Thymus (tissue), 11 donors: ENCODE measurements at regions not wholly inside any gene's neighbourhood (a gene's known extent, or its start where the extent isn't known, plus 50 kb on each side); places are given as distances from the start of the nearest gene placed in this dataset.
A peak's percentile ranks its signal among the peaks of the same experiment; 100 is the strongest.

Source experiments
- DNase-seq, 9 donors: peaks; one replicate each; pipeline ENCODE4 v3.0.0-alpha.2; 2013; ENCODE audit warnings: low spot score in 9 of 9, low read depth in 6 of 9, missing footprints in 1 of 9
- H3K27ac ChIP-seq, 2 donors: one replicate each; pipeline ENCODE4 v1.5.1; 2013; ENCODE audit warnings: control low read depth in 1 of 2, low read depth in 1 of 2, low read length in 1 of 2, mild to moderate bottlenecking in 1 of 2, moderate library complexity in 1 of 2
- H3K27me3 ChIP-seq, 2 donors: one replicate each; pipeline ENCODE4 v1.5.1; 2013; ENCODE audit warnings: low read length in 1 of 2; ENCODE audit not compliant: control insufficient read depth in 2 of 2, insufficient read depth in 1 of 2
- H3K36me3 ChIP-seq, 2 donors: one replicate each; pipeline ENCODE4 v1.5.1; 2013; ENCODE audit warnings: low read length in 1 of 2, mild to moderate bottlenecking in 1 of 2, moderate library complexity in 1 of 2; ENCODE audit not compliant: control insufficient read depth in 2 of 2, insufficient read depth in 2 of 2
- H3K4me1 ChIP-seq, 2 donors: one replicate each; pipeline ENCODE4 v1.5.1; 2013; ENCODE audit warnings: low read length in 2 of 2; ENCODE audit not compliant: control insufficient read depth in 2 of 2, insufficient read depth in 2 of 2
- H3K4me3 ChIP-seq, 2 donors: one replicate each; pipeline ENCODE4 v1.5.1; 2013; ENCODE audit warnings: low read length in 2 of 2, control low read depth in 1 of 2, mild to moderate bottlenecking in 1 of 2
- H3K9me3 ChIP-seq, 2 donors: one replicate each; pipeline ENCODE4 v1.5.1; 2013; ENCODE audit warnings: low read length in 1 of 2, mild to moderate bottlenecking in 1 of 2; ENCODE audit not compliant: control insufficient read depth in 2 of 2, insufficient read depth in 1 of 2
- WGBS: extraction: QIAGEN DNeasy Blood & Tissue Kit; methylation state at CpG from one replicate; pipeline ENCODE4 v1.1.7; 2013; 5-methylcytosine and 5-hydroxymethylcytosine counted together
- donor health status: healthy.

GRCh38 chr3:35849496-35849895 lies 210.2 kb downstream of the ARPP21 start:
- Histone ChIP-seq H3K36me3 (no peaks in the 10 kb centered on the region), H3K27me3 (no peaks in the 10 kb centered on the region), H3K4me1 (no peaks in the 10 kb centered on the region), H3K4me3 (no peak overlapping the region), H3K9me3 (no peaks in the 10 kb centered on the region), H3K27ac (no peak overlapping the region)
- DNase-seq = no peak
- 98% methylated on average over 4 of the region's 4 CpGs for WGBS

DNA sequence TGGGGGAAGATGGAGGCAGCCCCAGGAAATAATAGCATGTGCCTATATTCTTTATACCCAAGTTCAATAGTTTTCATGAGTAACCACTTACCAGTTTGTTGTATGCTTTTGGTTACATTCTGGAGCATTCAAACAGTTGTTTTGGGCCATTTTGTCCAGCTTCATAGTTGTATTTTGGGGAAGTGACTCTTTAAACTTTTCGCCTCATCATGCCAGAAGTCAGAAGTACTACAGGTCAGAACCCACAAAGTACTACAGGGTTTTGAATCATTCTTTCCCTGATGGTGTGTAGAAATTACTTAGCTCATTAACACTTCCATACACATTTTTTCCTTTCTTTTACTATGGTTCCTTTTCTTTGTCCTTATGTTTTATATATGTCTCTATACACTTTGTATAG lies 210.6 kb downstream of the ARPP21 start:
- H3K4me1 ChIP-seq = no peaks in the 10 kb centered on the region
- H3K4me3 ChIP-seq = no peak overlapping the region
- DNase-seq = no peak
- H3K36me3 ChIP-seq = no peaks in the 10 kb centered on the region
- H3K27ac ChIP-seq = no peak overlapping the region
- H3K9me3 ChIP-seq = no peaks in the 10 kb centered on the region
- H3K27me3 ChIP-seq = no peaks in the 10 kb centered on the region
- WGBS = 98% methylated on average over 1 of the region's 1 CpG

DNA sequence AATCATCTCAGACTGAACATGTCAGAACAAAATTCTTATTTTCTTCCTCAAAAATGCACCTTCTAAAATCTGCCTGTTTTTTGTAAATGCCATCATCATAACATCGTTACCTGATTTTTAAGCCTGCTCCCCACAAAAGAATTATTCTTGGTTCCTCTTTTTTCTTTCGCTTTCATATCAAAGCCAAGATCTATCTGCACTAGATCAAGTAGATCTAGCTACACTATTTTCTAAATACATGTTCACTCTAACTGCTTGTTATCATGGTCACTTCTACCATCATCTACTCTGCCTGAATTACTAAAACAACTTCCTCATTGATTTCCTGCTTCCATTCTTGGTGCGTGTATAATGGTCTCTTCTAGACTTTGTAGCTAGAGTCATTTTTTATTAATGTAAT lies 217.7 kb downstream of the ARPP21 start:
- Histone ChIP-seq H3K27ac (no peak overlapping the region), H3K27me3 (no peaks in the 10 kb centered on the region), H3K36me3 (no peaks in the 10 kb centered on the region), H3K9me3 (no peaks in the 10 kb centered on the region), H3K4me1 (no peaks in the 10 kb centered on the region), H3K4me3 (no peak overlapping the region)
- 21% methylated on average over 3 of the region's 3 CpGs for WGBS
- DNase-seq = peak in 1 of 9 donors; percentile 1

- 97% methylated on average over 4 of the region's 4 CpGs for WGBS
- Histone ChIP-seq H3K27me3 (no peaks in the 10 kb centered on the region), H3K36me3 (no peaks in the 10 kb centered on the region), H3K9me3 (no peaks in the 10 kb centered on the region), H3K27ac (no peak overlapping the region), H3K4me3 (no peak overlapping the region), H3K4me1 (no peaks in the 10 kb centered on the region)
- DNase-seq = no peak
These were observed 222.7 kb downstream of the ARPP21 start for GRCh38 chr3:35862057-35862456.

DNA sequence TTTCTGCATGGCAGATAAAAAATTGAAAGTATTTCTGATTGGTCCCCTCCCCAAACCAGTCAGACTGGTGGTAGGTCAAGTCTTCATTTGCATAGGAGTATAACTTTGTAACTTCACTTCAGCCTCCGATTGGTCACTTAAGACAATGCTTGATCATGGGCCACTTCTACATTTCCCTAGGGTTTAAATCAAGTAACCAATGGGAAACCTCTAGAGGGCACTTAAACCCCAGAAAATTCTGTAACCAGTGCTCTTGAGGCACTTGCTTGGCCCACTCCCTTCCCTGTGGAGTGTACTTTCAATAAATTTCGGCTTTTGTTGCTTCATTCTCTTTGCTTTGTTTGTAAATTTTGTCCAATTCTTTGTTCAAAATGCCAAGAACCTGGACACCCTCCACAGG lies 225.5 kb downstream of the ARPP21 start:
- 97% methylated on average over 2 of the region's 2 CpGs for WGBS
- Histone ChIP-seq H3K9me3 (no peaks in the 10 kb centered on the region), H3K4me3 (no peak overlapping the region), H3K36me3 (no peaks in the 10 kb centered on the region), H3K4me1 (no peaks in the 10 kb centered on the region), H3K27me3 (no peaks in the 10 kb centered on the region), H3K27ac (no peak overlapping the region)
- no peak for DNase-seq

GRCh38 chr3:35867791-35868190 lies 228.5 kb downstream of the ARPP21 start:
- Histone ChIP-seq H3K4me3 (no peak overlapping the region), H3K27ac (no peak overlapping the region), H3K9me3 (no peaks in the 10 kb centered on the region), H3K27me3 (no peaks in the 10 kb centered on the region), H3K4me1 (no peaks in the 10 kb centered on the region), H3K36me3 (no peaks in the 10 kb centered on the region)
- no peak for DNase-seq

DNA sequence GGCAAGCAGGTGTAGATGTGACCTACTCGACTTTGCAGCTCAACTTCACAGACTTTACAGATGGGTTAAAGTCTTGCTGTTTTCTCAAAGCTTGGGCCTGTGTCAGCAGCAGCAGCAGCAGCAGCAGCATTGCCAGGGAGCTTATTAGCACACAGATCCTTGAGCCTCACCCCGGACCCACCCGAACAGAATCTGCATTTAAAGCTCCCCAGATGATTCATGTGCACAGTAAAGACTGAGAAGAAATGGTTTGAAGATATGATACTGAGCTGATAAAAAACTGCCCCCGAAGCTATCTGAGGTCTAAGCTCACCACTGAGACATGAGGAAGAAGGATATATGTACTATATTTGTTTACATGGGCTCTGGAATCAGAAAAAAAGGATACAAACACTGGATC lies 231.7 kb downstream of the ARPP21 start:
- no peaks in the 10 kb centered on the region for H3K9me3 ChIP-seq
- 92% methylated on average over 4 of the region's 4 CpGs for WGBS
- H3K27me3 ChIP-seq = no peaks in the 10 kb centered on the region
- H3K4me3 ChIP-seq = no peak overlapping the region
- no peak for DNase-seq
- H3K36me3 ChIP-seq = no peaks in the 10 kb centered on the region
- no peaks in the 10 kb centered on the region for H3K4me1 ChIP-seq
- H3K27ac ChIP-seq = no peak overlapping the region

GRCh38 chr3:35883929-35884328 lies 244.6 kb downstream of the ARPP21 start:
- Histone ChIP-seq H3K36me3 (no peaks in the 10 kb centered on the region), H3K27ac (no peak overlapping the region), H3K9me3 (peaks cover 0 to 6% of the 10 kb centered on the region in 2 donors), H3K4me1 (no peaks in the 10 kb centered on the region), H3K4me3 (no peak overlapping the region), H3K27me3 (no peaks in the 10 kb centered on the region)
- 90% methylated on average over 1 of the region's 1 CpG for WGBS
- DNase-seq = no peak

DNA sequence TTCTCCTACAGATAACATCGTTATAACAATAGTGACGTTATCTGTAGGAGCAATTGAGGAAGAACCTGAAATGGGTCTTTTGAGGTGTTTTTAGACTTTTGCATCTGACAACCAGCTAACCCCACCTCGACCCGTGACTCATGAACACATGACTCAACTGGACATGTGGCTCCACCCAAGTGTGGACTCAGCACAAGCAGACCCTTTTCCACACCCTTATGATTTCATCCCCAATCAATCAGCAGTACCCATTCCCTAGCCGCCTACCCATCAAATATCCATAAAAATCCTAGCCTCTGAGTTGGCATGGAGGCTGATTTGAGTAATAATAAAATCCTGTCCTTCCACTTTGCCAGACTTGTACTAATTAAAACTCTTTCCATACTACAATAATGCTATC lies 255.4 kb downstream of the ARPP21 start:
- no peaks in the 10 kb centered on the region for H3K36me3 ChIP-seq
- H3K9me3 ChIP-seq = no peaks in the 10 kb centered on the region
- no peak for DNase-seq
- 96% methylated on average over 5 of the region's 5 CpGs for WGBS
- H3K4me1 ChIP-seq = no peaks in the 10 kb centered on the region
- H3K27ac ChIP-seq = no peak overlapping the region
- H3K27me3 ChIP-seq = no peaks in the 10 kb centered on the region
- no peak overlapping the region for H3K4me3 ChIP-seq

DNA sequence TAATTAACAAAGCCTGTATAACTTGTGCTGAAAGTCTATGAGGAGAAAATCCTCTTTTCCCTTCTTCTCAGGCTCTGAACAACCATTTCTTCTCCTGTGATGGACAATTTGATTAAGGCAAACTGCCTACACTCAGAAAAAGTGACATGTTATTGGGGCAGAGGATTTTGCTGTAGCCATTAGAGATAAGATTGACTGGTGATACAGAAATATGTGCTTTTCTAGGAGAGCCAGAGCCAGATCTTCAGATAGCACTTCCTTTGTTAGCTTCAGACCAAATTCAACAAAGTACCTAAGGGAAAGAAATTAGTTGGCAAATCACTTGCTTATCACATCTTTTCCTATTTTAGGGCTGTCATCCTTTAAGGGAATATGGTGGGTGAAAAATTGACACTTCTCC lies 259.9 kb downstream of the ARPP21 start:
- no peaks in the 10 kb centered on the region for H3K9me3 ChIP-seq
- no peak overlapping the region for H3K4me3 ChIP-seq
- no peaks in the 10 kb centered on the region for H3K36me3 ChIP-seq
- H3K27me3 ChIP-seq = no peaks in the 10 kb centered on the region
- H3K4me1 ChIP-seq = no peaks in the 10 kb centered on the region
- H3K27ac ChIP-seq = no peak overlapping the region
- DNase-seq = no peak
